Esophagus muscularis mucosa (tissue), 4 donors: ENCODE measurements at regions not wholly inside any gene's neighbourhood (a gene's known extent, or its start where the extent isn't known, plus 50 kb on each side); places are given as distances from the start of the nearest gene placed in this dataset.

Experiments
- DNase-seq: peaks from one replicate; pipeline ENCODE4 v3.0.0-alpha.2; 2017; ENCODE audit errors: extremely low spot score
- H3K27ac ChIP-seq, 4 donors: fragments of 200-600 bp; sonication (generic); replicated peaks in 1 of 4; 1 replicate in 3 of 4; 2 replicates in 1 of 4; pipeline ENCODE4 v1.5.1; 2016 to 2019; ENCODE audit warnings: mild to moderate bottlenecking in 1 of 4
- H3K27me3 ChIP-seq, 4 donors: fragments of 200-600 bp; sonication (generic); one replicate each; pipeline versions ENCODE4 v1.5.1 to v1.6.0; 2016 to 2019
- H3K36me3 ChIP-seq, 4 donors: fragments of 200-600 bp; sonication (generic); one replicate each; pipeline ENCODE4 v1.5.1; 2016 to 2019
- H3K4me1 ChIP-seq, 4 donors: fragments of 200-600 bp; sonication (generic); one replicate each; pipeline ENCODE4 v1.5.1; 2016 to 2019
- H3K4me3 ChIP-seq, 4 donors: fragments of 200-600 bp; sonication (generic); 1 replicate in 2 of 4; 2 replicates in 2 of 4; pipeline ENCODE4 v1.5.1; 2016 to 2019; ENCODE audit warnings: mild to moderate bottlenecking in 4 of 4, moderate library complexity in 1 of 4
- H3K9me3 ChIP-seq, 4 donors: fragments of 200-600 bp; sonication (generic); 1 replicate in 3 of 4; 2 replicates in 1 of 4; pipeline ENCODE4 v1.5.1; 2016 to 2019
- EP300 ChIP-seq: sonication (generic); formaldehyde crosslinking; IDR thresholded peaks from one replicate; pipeline ENCODE4 v1.6.1; 2017; ENCODE audit warnings: antibody characterized with exemption
- POLR2A ChIP-seq: fragments of 450-650 bp; IDR thresholded peaks from one replicate; pipeline ENCODE4 v1.6.1; 2017; ENCODE audit warnings: antibody characterized with exemption, moderate library complexity, mild to moderate bottlenecking, low read depth
- POLR2AphosphoS5 ChIP-seq, 2 donors: sonication (generic); formaldehyde crosslinking; IDR thresholded peaks; one replicate each; pipeline ENCODE4 v1.6.1; 2017; ENCODE audit warnings: antibody characterized with exemption in 2 of 2
- whole genome bisulfite sequencing: methylation state at CpG from one replicate; pipeline ENCODE4 v1.1.5; 2018; 5-methylcytosine and 5-hydroxymethylcytosine counted together
- intact Hi-C: fragments of 100-400 bp; cut with DNase I; formaldehyde crosslinking; loops from one replicate; pipeline ENCODE4 v1.15.1; 2023
- TF ChIP-seq, protein P1 (sequence below), 3 experiments: fragments of 200-600 bp in 2 of 3; fragments of 450-650 bp in 1 of 3; sonication (generic) in 2 of 3; IDR thresholded peaks; one replicate each; pipeline ENCODE4 v1.5.1; 2017 to 2019; ENCODE audit warnings: antibody characterized with exemption in 3 of 3, mild to moderate bottlenecking in 2 of 3, moderate library complexity in 1 of 3

GRCh38 chr2:103814016-103814415 is 1039.9 kb upstream of the POU3F3 start:
- DNase-seq, result no peak
- intact Hi-C loops, result no loop called here
- 81% methylated on average over 3 of the region's 3 CpGs for WGBS
- TF ChIP-seq POLR2A, result no peak
- no peak for TF ChIP-seq POLR2AphosphoS5 (IDR thresholded peaks at IDR 0.05)
- no peak for TF ChIP-seq EP300
- TF ChIP-seq, protein P1, sequence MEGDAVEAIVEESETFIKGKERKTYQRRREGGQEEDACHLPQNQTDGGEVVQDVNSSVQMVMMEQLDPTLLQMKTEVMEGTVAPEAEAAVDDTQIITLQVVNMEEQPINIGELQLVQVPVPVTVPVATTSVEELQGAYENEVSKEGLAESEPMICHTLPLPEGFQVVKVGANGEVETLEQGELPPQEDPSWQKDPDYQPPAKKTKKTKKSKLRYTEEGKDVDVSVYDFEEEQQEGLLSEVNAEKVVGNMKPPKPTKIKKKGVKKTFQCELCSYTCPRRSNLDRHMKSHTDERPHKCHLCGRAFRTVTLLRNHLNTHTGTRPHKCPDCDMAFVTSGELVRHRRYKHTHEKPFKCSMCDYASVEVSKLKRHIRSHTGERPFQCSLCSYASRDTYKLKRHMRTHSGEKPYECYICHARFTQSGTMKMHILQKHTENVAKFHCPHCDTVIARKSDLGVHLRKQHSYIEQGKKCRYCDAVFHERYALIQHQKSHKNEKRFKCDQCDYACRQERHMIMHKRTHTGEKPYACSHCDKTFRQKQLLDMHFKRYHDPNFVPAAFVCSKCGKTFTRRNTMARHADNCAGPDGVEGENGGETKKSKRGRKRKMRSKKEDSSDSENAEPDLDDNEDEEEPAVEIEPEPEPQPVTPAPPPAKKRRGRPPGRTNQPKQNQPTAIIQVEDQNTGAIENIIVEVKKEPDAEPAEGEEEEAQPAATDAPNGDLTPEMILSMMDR (IDR thresholded peaks at IDR 0.05), result no peak
- Histone ChIP-seq H3K36me3 (no peaks in the 10 kb centered on the region), H3K27me3 (no peaks in the 10 kb centered on the region), H3K4me3 (no peak overlapping the region), H3K27ac (no peak overlapping the region), H3K4me1 (no peaks in the 10 kb centered on the region), H3K9me3 (no peaks in the 10 kb centered on the region)

DNA sequence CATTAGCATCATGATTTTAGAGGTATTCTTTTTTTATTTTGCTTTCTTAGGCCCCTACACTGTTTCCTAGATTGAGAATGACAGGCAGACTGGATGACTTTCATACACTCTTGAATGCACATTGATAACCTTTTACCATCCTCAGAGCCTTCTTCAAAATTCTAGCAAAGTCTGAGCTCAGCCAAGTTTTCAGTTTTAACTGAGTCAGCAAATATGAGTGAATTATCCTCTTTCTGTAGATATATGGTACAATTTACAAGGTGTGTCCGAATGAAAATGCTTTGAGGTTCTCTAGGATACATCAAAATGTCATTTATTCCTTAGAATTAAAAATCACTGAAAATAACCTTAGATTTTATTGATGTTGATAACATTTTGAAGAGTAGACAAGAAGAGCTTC is 1038.2 kb upstream of the POU3F3 start:
- 71% methylated on average over 1 of the region's 1 CpG for WGBS
- intact Hi-C loops, result no loop called here
- no peaks in the 10 kb centered on the region for H3K27me3 ChIP-seq
- DNase-seq, result no peak
- H3K27ac ChIP-seq, result no peak overlapping the region
- no peak for TF ChIP-seq POLR2A
- TF ChIP-seq EP300, result no peak
- TF ChIP-seq, protein P1 (IDR thresholded peaks at IDR 0.05), result no peak
- no peak for TF ChIP-seq POLR2AphosphoS5 (IDR thresholded peaks at IDR 0.05)
- no peaks in the 10 kb centered on the region for H3K36me3 ChIP-seq
- no peaks in the 10 kb centered on the region for H3K9me3 ChIP-seq
- no peaks in the 10 kb centered on the region for H3K4me1 ChIP-seq
- H3K4me3 ChIP-seq, result no peak overlapping the region

- no peaks in the 10 kb centered on the region for H3K36me3 ChIP-seq
- no peaks in the 10 kb centered on the region for H3K27me3 ChIP-seq
- WGBS, result 93% methylated on average over 3 of the region's 3 CpGs
- H3K27ac ChIP-seq, result no peak overlapping the region
- no peak for TF ChIP-seq POLR2A
- intact Hi-C loops, result no loop called here
- no peaks in the 10 kb centered on the region for H3K4me1 ChIP-seq
- H3K9me3 ChIP-seq, result no peaks in the 10 kb centered on the region
- no peak for DNase-seq
- H3K4me3 ChIP-seq, result no peak overlapping the region
Measured at GRCh38 chr2:103817746-103818145, 1036.2 kb upstream of the POU3F3 start.

DNA sequence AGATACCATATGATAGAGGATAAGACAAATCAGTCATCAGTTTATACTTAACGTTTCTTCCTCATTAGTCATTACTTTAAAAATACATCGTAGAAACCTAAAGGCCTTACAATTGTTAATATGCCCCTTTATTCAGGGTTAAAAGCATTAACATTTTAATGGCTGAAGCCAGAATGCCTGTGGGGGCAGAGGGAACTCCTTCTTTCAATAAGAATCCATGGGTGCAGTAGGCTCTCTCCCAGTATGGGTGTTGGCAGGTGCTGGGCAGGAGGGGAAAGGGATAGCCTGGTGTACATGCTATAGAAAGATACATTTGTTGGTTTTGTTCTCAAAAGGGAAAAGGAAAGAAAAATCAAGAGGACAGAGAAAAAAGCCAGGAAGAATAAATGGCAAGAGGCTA is 1035.7 kb upstream of the POU3F3 start:
- intact Hi-C loops, result no loop called here
- H3K27me3 ChIP-seq, result no peaks in the 10 kb centered on the region
- no peak overlapping the region for H3K4me3 ChIP-seq
- WGBS, result 15% methylated on average over 2 of the region's 2 CpGs
- no peak for DNase-seq
- TF ChIP-seq POLR2AphosphoS5 (IDR thresholded peaks at IDR 0.05), result no peak
- no peak overlapping the region for H3K27ac ChIP-seq
- H3K36me3 ChIP-seq, result no peaks in the 10 kb centered on the region
- no peaks in the 10 kb centered on the region for H3K9me3 ChIP-seq
- no peaks in the 10 kb centered on the region for H3K4me1 ChIP-seq

- intact Hi-C loops, result no loop called here
- H3K4me1 ChIP-seq, result no peaks in the 10 kb centered on the region
- 80% methylated on average over 5 of the region's 5 CpGs for WGBS
- H3K27me3 ChIP-seq, result no peaks in the 10 kb centered on the region
- H3K36me3 ChIP-seq, result no peaks in the 10 kb centered on the region
- DNase-seq, result no peak
- no peak overlapping the region for H3K27ac ChIP-seq
- TF ChIP-seq, protein P1 (IDR thresholded peaks at IDR 0.05), result no peak
- TF ChIP-seq EP300 (no peak), POLR2A (no peak), POLR2AphosphoS5 (IDR thresholded peaks at IDR 0.05) (no peak)
- H3K4me3 ChIP-seq, result no peak overlapping the region
- H3K9me3 ChIP-seq, result no peaks in the 10 kb centered on the region
Measured at GRCh38 chr2:103819599-103819998, 1034.3 kb upstream of the POU3F3 start.

GRCh38 chr2:103823847-103824246 is 1030.1 kb upstream of the POU3F3 start:
- Histone ChIP-seq H3K36me3 (no peaks in the 10 kb centered on the region), H3K4me1 (no peaks in the 10 kb centered on the region), H3K27ac (no peak overlapping the region), H3K4me3 (no peak overlapping the region), H3K9me3 (peaks cover 0 to 17% (median 0%) of the 10 kb centered on the region in 4 donors), H3K27me3 (no peaks in the 10 kb centered on the region)
- WGBS, result 82% methylated on average over 1 of the region's 1 CpG
- TF ChIP-seq, protein P1 (IDR thresholded peaks at IDR 0.05), result no peak
- no peak for TF ChIP-seq POLR2AphosphoS5 (IDR thresholded peaks at IDR 0.05)
- no peak for TF ChIP-seq EP300
- TF ChIP-seq POLR2A, result no peak
- no peak for DNase-seq
- intact Hi-C loops, result no loop called here
